ENCODE measurements at regions not wholly inside any gene's neighbourhood (a gene's known extent, or its start where the extent isn't known, plus 50 kb on each side); places are given as distances from the start of the nearest gene placed in this dataset.

GRCh38 chr20:57104651-57105204, 161.7 kb downstream of the BMP7 start:
- intact Hi-C loops (cut with DNase I), result no loop called here
- no peak overlapping the region for H3K27ac ChIP-seq (ENCODE audit: low read depth in 2 of 2, low read length in 2 of 2)
- peak in 4 of 5 donors; percentile 28 to 45 (median 32) for DNase-seq
- H3K27me3 ChIP-seq (ENCODE audit: control insufficient read depth, insufficient read depth, low read length), result no peaks in the 10 kb centered on the region
- H3K9me3 ChIP-seq (ENCODE audit: control insufficient read depth in 2 of 3, insufficient read depth in 1 of 3, low read length in 3 of 3), result no peaks in the 10 kb centered on the region
- H3K4me1 ChIP-seq (ENCODE audit: control insufficient read depth in 2 of 3, insufficient read depth in 2 of 3, low read depth in 1 of 3, low read length in 3 of 3), result no peaks in the 10 kb centered on the region
- no peak overlapping the region for H3K4me3 ChIP-seq (ENCODE audit: low read length in 3 of 3)
- TF ChIP-seq, protein P1, sequence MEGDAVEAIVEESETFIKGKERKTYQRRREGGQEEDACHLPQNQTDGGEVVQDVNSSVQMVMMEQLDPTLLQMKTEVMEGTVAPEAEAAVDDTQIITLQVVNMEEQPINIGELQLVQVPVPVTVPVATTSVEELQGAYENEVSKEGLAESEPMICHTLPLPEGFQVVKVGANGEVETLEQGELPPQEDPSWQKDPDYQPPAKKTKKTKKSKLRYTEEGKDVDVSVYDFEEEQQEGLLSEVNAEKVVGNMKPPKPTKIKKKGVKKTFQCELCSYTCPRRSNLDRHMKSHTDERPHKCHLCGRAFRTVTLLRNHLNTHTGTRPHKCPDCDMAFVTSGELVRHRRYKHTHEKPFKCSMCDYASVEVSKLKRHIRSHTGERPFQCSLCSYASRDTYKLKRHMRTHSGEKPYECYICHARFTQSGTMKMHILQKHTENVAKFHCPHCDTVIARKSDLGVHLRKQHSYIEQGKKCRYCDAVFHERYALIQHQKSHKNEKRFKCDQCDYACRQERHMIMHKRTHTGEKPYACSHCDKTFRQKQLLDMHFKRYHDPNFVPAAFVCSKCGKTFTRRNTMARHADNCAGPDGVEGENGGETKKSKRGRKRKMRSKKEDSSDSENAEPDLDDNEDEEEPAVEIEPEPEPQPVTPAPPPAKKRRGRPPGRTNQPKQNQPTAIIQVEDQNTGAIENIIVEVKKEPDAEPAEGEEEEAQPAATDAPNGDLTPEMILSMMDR (IDR thresholded peaks at IDR 0.05; ENCODE audit: borderline replicate concordance, extremely low read depth, insufficient read depth), result no peak
- H3K9ac ChIP-seq (ENCODE audit: low read length in 3 of 3), result no peak overlapping the region
- no peak for FAIRE-seq
- no peaks in the 10 kb centered on the region for H3K36me3 ChIP-seq (ENCODE audit: control insufficient read depth in 2 of 3, insufficient read depth in 3 of 3, low read length in 3 of 3)

- Histone ChIP-seq H3K27me3 (ENCODE audit: control insufficient read depth, insufficient read depth, low read length) (no peaks in the 10 kb centered on the region), H3K9ac (ENCODE audit: low read length in 3 of 3) (no peak overlapping the region), H3K27ac (ENCODE audit: low read depth in 2 of 2, low read length in 2 of 2) (no peak overlapping the region), H3K9me3 (ENCODE audit: control insufficient read depth in 2 of 3, insufficient read depth in 1 of 3, low read length in 3 of 3) (no peaks in the 10 kb centered on the region), H3K4me1 (ENCODE audit: control insufficient read depth in 2 of 3, insufficient read depth in 2 of 3, low read depth in 1 of 3, low read length in 3 of 3) (no peaks in the 10 kb centered on the region), H3K36me3 (ENCODE audit: control insufficient read depth in 2 of 3, insufficient read depth in 3 of 3, low read length in 3 of 3) (no peaks in the 10 kb centered on the region), H3K4me3 (ENCODE audit: low read length in 3 of 3) (no peak overlapping the region)
- no peak for DNase-seq
- TF ChIP-seq, protein P1 (IDR thresholded peaks at IDR 0.05; ENCODE audit: borderline replicate concordance, extremely low read depth, insufficient read depth), result no peak
- intact Hi-C loops (cut with DNase I), result no loop called here
- FAIRE-seq, result no peak
These were observed 160.3 kb downstream of the BMP7 start for GRCh38 chr20:57106030-57106682.

DNA sequence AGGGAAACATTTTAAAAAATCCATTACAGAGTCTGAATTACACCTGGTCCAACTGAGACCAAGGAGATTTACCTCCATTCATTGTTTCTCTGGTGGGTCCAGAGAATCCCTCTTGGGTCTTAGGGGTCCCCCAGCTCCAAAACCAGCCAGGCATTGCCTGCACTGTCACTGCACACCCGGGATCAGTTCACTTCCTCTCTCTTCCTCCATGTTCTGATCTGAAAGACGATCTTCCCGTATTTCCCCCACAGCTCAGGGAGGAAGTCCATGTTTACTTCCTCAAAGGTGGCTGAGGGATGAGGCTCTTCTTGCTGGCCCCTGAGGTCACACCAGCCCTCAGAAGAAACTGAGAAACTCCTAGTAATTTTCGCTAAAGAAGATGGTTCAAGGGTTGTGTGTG, 159.7 kb downstream of the BMP7 start:
- intact Hi-C loops (cut with DNase I), result no loop called here
- H3K4me3 ChIP-seq (ENCODE audit: low read length in 3 of 3), result no peak overlapping the region
- TF ChIP-seq, protein P1 (IDR thresholded peaks at IDR 0.05; ENCODE audit: borderline replicate concordance, extremely low read depth, insufficient read depth), result no peak

More for the DNA sequence above, 159.7 kb downstream of the BMP7 start:
- no peak for DNase-seq
- Histone ChIP-seq H3K4me1 (ENCODE audit: control insufficient read depth in 2 of 3, insufficient read depth in 2 of 3, low read depth in 1 of 3, low read length in 3 of 3) (no peaks in the 10 kb centered on the region), H3K36me3 (ENCODE audit: control insufficient read depth in 2 of 3, insufficient read depth in 3 of 3, low read length in 3 of 3) (no peaks in the 10 kb centered on the region), H3K27me3 (ENCODE audit: control insufficient read depth, insufficient read depth, low read length) (no peaks in the 10 kb centered on the region), H3K9me3 (ENCODE audit: control insufficient read depth in 2 of 3, insufficient read depth in 1 of 3, low read length in 3 of 3) (no peaks in the 10 kb centered on the region), H3K9ac (ENCODE audit: low read length in 3 of 3) (no peak overlapping the region), H3K27ac (ENCODE audit: low read depth in 2 of 2, low read length in 2 of 2) (no peak overlapping the region)
- no peak for FAIRE-seq

Data from kidney (tissue), 13 donors.